Lower leg skin (tissue), 3 donors: ENCODE measurements at regions not wholly inside any gene's neighbourhood (a gene's known extent, or its start where the extent isn't known, plus 50 kb on each side); places are given as distances from the start of the nearest gene placed in this dataset.

Experiments used
- CTCF ChIP-seq, 3 donors: fragments of 450-650 bp; IDR thresholded peaks; one replicate each; pipeline ENCODE4 v1.5.1; 2016; ENCODE audit warnings: antibody characterized with exemption in 3 of 3, mild to moderate bottlenecking in 3 of 3, moderate library complexity in 2 of 3
- POLR2A ChIP-seq, 2 donors: fragments of 450-650 bp; IDR thresholded peaks; one replicate each; pipeline ENCODE4 v1.6.1; 2016 to 2017; ENCODE audit warnings: antibody characterized with exemption in 2 of 2, mild to moderate bottlenecking in 1 of 2, moderate library complexity in 1 of 2

- TF ChIP-seq CTCF (IDR thresholded peaks at IDR 0.05) (no peak), POLR2A (IDR thresholded peaks at IDR 0.05) (no peak)
Observed at GRCh38 chr5:116673453-116673852, 98.8 kb upstream of the SEMA6A start.
